ENCODE measurements at regions not wholly inside any gene's neighbourhood (a gene's known extent, or its start where the extent isn't known, plus 50 kb on each side); places are given as distances from the start of the nearest gene placed in this dataset.

DNA sequence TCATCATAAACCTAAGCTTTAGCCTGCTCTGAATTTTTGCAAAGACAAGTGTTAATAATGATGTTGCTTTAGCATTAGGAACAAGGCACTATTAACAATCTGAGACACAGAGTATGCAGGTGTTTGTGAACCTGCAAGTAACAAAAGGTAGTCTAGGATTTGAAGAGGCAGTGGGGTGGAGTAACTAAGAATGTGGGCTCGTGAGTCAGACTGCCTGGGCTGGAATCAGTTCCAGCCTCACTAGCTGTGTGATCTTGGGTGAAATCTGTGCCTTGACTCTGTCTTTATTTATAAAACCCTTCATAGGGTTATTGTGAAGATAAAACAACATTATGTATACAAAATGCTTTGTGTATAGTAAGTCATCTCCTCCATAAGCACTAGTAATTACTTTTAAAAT lies 610.6 kb upstream of the CFAP20DC start:
- Histone ChIP-seq H3K9me3 (ENCODE audit: control insufficient read depth in 4 of 4, low read length in 3 of 4) (no peaks in the 10 kb centered on the region), H3K4me1 (ENCODE audit: control insufficient read depth in 4 of 4, insufficient read depth in 4 of 4, low read length in 3 of 4) (peaks cover 0 to 4% (median 1%) of the 10 kb centered on the region in 4 donors), H3K9ac (ENCODE audit: low read depth in 1 of 2, low read length in 2 of 2) (no peak overlapping the region), H3K4me3 (ENCODE audit: low read depth in 1 of 3, low read length in 3 of 3) (no peak overlapping the region), H3K27ac (ENCODE audit: low read depth in 1 of 2, low read length in 2 of 2) (no peak overlapping the region), H3K27me3 (ENCODE audit: control insufficient read depth in 4 of 4, insufficient read depth in 4 of 4, low read length in 3 of 4) (peaks cover 0 to 3% (median 0%) of the 10 kb centered on the region in 4 donors), H3K36me3 (ENCODE audit: control insufficient read depth in 4 of 4, insufficient read depth in 3 of 4, low read depth in 1 of 4, low read length in 3 of 4) (no peaks in the 10 kb centered on the region)
- no peak for DNase-seq (ENCODE audit: low spot score)
- 78% methylated on average over 1 of the region's 1 CpG for WGBS
- TF ChIP-seq EGR1 (IDR thresholded peaks at IDR 0.05; ENCODE audit: low read depth in 2 of 2) (no peak), SP1 (IDR thresholded peaks at IDR 0.05) (no peak), ZBTB33 (IDR thresholded peaks at IDR 0.05) (no peak), NR2F2 (IDR thresholded peaks at IDR 0.05) (no peak), JUND (IDR thresholded peaks at IDR 0.05) (no peak), REST (IDR thresholded peaks at IDR 0.05) (no peak), HNF4A (conservative IDR thresholded peaks at IDR 0.05) (no peak), CTCF (IDR thresholded peaks at IDR 0.05; ENCODE audit: low read depth, low read length, missing input control) (no peak), TAF1 (conservative IDR thresholded peaks at IDR 0.05) (no peak), FOXA2 (IDR thresholded peaks at IDR 0.05) (no peak), HNF4G (IDR thresholded peaks at IDR 0.05) (no peak), GABPA (IDR thresholded peaks at IDR 0.05 in 1 of 2, conservative IDR thresholded peaks at IDR 0.05 in 1 of 2) (no peak), YY1 (IDR thresholded peaks at IDR 0.05) (no peak), FOXA1 (IDR thresholded peaks at IDR 0.05) (no peak), MAX (IDR thresholded peaks at IDR 0.05) (no peak), RXRA (IDR thresholded peaks at IDR 0.05) (no peak)

DNA sequence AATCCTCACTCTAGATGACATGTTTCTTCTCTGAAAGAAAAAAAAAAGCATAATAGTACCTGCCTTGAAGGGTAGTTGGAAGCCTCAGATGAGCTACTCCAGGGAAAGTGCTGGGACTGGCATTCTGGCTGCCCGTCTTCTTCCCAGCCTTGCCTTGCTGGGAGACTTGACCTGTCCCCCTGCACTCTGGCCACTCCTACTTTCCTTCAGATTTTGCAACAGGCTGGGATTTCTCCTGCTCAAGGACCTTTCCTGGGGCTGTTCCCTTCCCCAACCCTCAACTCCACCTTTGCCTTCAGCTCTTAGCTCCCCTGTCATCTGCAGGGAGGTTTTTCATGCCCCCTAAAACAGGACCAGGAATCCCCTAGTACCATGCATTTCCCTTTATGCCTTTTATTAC lies 609.9 kb upstream of the CFAP20DC start:
- peaks cover 0 to 3% (median 0%) of the 10 kb centered on the region in 4 donors for H3K27me3 ChIP-seq (ENCODE audit: control insufficient read depth in 4 of 4, insufficient read depth in 4 of 4, low read length in 3 of 4)
- H3K4me1 ChIP-seq (ENCODE audit: control insufficient read depth in 4 of 4, insufficient read depth in 4 of 4, low read length in 3 of 4): peaks cover 0 to 4% (median 1%) of the 10 kb centered on the region in 4 donors
- TF ChIP-seq JUND (IDR thresholded peaks at IDR 0.05): no peak
- TF ChIP-seq FOXA2 (IDR thresholded peaks at IDR 0.05): no peak
- no peak for TF ChIP-seq TAF1 (conservative IDR thresholded peaks at IDR 0.05)
- TF ChIP-seq HNF4G (IDR thresholded peaks at IDR 0.05): no peak
- TF ChIP-seq ATF3 (IDR thresholded peaks at IDR 0.05): no peak
- TF ChIP-seq SP1 (IDR thresholded peaks at IDR 0.05): no peak
- TF ChIP-seq HNF4A (conservative IDR thresholded peaks at IDR 0.05): no peak
- 82% methylated on average over 1 of the region's 1 CpG for WGBS
- H3K9me3 ChIP-seq (ENCODE audit: control insufficient read depth in 4 of 4, low read length in 3 of 4): no peaks in the 10 kb centered on the region
- no peaks in the 10 kb centered on the region for H3K36me3 ChIP-seq (ENCODE audit: control insufficient read depth in 4 of 4, insufficient read depth in 3 of 4, low read depth in 1 of 4, low read length in 3 of 4)
- no peak for DNase-seq (ENCODE audit: low spot score)
- no peak overlapping the region for H3K9ac ChIP-seq (ENCODE audit: low read depth in 1 of 2, low read length in 2 of 2)
- no peak overlapping the region for H3K27ac ChIP-seq (ENCODE audit: low read depth in 1 of 2, low read length in 2 of 2)
- no peak overlapping the region for H3K4me3 ChIP-seq (ENCODE audit: low read depth in 1 of 3, low read length in 3 of 3)
